ENCODE measurements at regions not wholly inside any gene's neighbourhood (a gene's known extent, or its start where the extent isn't known, plus 50 kb on each side); places are given as distances from the start of the nearest gene placed in this dataset.
"Not testable (repeated sequence)": the region's sequence is repeated elsewhere in the genome, so short reads cannot be mapped to it uniquely, and the experiment has no call there.

DNA sequence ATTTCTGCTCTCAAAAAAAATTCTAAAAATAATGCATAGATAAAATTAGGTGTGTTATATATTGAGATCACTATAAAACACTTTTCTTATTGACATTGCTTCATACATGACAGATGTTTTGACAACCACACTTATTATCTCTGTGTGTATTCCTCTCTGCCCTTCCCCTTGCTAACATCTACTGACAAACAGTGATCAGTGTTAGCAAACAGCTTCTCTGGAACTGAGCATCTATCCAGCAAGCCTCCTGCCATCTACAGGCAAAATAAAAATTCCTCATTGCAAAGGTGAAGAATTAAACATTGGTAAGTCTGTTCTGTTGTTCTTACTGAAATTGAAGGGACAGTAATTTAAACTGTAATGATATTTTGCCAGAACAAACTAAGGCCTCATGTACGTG, 2153.9 kb downstream of the NCAM2 start:
- DNase-seq: no peak
- Histone ChIP-seq H3K4me3 (no peak overlapping the region), H3K36me3 (no peaks in the 10 kb centered on the region), H3K27ac (no peak overlapping the region), H3K27me3 (no peaks in the 10 kb centered on the region), H3K4me1 (no peaks in the 10 kb centered on the region), H3K9me3 (no peaks in the 10 kb centered on the region)
- no peak for TF ChIP-seq POLR2A (IDR thresholded peaks at IDR 0.05)
- TF ChIP-seq, protein P1, sequence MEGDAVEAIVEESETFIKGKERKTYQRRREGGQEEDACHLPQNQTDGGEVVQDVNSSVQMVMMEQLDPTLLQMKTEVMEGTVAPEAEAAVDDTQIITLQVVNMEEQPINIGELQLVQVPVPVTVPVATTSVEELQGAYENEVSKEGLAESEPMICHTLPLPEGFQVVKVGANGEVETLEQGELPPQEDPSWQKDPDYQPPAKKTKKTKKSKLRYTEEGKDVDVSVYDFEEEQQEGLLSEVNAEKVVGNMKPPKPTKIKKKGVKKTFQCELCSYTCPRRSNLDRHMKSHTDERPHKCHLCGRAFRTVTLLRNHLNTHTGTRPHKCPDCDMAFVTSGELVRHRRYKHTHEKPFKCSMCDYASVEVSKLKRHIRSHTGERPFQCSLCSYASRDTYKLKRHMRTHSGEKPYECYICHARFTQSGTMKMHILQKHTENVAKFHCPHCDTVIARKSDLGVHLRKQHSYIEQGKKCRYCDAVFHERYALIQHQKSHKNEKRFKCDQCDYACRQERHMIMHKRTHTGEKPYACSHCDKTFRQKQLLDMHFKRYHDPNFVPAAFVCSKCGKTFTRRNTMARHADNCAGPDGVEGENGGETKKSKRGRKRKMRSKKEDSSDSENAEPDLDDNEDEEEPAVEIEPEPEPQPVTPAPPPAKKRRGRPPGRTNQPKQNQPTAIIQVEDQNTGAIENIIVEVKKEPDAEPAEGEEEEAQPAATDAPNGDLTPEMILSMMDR (IDR thresholded peaks at IDR 0.05): no peak
- 41% methylated on average over 1 of the region's 1 CpG for WGBS (ENCODE audit: insufficient coverage, low coverage, low lambda C conversion rate, missing lambda C conversion rate)
- no peak for ATAC-seq
- intact Hi-C loops (cut with DNase I): no loop called here

- H3K27me3 ChIP-seq; H3K9me3 ChIP-seq; ATAC-seq; H3K36me3 ChIP-seq; intact Hi-C loops (cut with DNase I); H3K4me1 ChIP-seq; DNase-seq; H3K27ac ChIP-seq; H3K4me3 ChIP-seq: not testable (repeated sequence)
- 72% methylated on average over 3 of the region's 3 CpGs for WGBS (ENCODE audit: insufficient coverage, low coverage, low lambda C conversion rate, missing lambda C conversion rate)
Measured at GRCh38 chr21:23153842-23154241, 2155.6 kb downstream of the NCAM2 start.

DNA sequence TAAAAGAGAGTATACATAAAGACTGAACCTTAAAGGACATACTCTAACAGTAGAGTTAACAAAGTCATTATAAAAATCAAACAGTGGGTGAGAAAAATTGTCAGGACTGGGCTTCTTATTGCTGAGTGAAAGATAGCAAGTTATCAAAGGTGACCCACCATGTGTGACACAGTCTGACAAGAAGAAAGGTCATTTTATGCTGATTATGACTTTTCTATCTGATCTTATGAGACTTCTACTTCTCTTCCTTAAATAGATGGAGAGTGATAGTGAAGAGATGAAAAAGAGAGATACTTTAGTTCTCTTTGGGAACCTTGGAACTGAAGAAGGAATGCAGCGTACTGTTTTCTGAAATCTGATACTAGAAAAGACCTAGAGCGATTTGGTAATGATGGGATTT, 2157.1 kb downstream of the NCAM2 start:
- intact Hi-C loops (cut with DNase I): no loop called here
- Histone ChIP-seq H3K9me3 (no peaks in the 10 kb centered on the region), H3K4me3 (no peak overlapping the region), H3K27ac (no peak overlapping the region), H3K27me3 (no peaks in the 10 kb centered on the region), H3K36me3 (no peaks in the 10 kb centered on the region), H3K4me1 (no peaks in the 10 kb centered on the region)
- WGBS (ENCODE audit: insufficient coverage, low coverage, low lambda C conversion rate, missing lambda C conversion rate): 55% methylated on average over 2 of the region's 2 CpGs
- ATAC-seq: no peak
- no peak for DNase-seq
- no peak for TF ChIP-seq POLR2A (IDR thresholded peaks at IDR 0.05)
- TF ChIP-seq, protein P1 (IDR thresholded peaks at IDR 0.05): no peak

- ATAC-seq: no peak
- H3K4me1 ChIP-seq: no peaks in the 10 kb centered on the region
- no peak overlapping the region for H3K4me3 ChIP-seq
- intact Hi-C loops (cut with DNase I): no loop called here
- H3K27me3 ChIP-seq: no peaks in the 10 kb centered on the region
- H3K36me3 ChIP-seq: no peaks in the 10 kb centered on the region
- WGBS (ENCODE audit: insufficient coverage, low coverage, low lambda C conversion rate, missing lambda C conversion rate): 27% methylated on average over 1 of the region's 1 CpG
- DNase-seq: no peak
- no peak overlapping the region for H3K27ac ChIP-seq
- H3K9me3 ChIP-seq: no peaks in the 10 kb centered on the region
- TF ChIP-seq, protein P1 (IDR thresholded peaks at IDR 0.05): no peak
- TF ChIP-seq POLR2A (IDR thresholded peaks at IDR 0.05): no peak
Measured at GRCh38 chr21:23160914-23161313, 2162.7 kb downstream of the NCAM2 start.

DNA sequence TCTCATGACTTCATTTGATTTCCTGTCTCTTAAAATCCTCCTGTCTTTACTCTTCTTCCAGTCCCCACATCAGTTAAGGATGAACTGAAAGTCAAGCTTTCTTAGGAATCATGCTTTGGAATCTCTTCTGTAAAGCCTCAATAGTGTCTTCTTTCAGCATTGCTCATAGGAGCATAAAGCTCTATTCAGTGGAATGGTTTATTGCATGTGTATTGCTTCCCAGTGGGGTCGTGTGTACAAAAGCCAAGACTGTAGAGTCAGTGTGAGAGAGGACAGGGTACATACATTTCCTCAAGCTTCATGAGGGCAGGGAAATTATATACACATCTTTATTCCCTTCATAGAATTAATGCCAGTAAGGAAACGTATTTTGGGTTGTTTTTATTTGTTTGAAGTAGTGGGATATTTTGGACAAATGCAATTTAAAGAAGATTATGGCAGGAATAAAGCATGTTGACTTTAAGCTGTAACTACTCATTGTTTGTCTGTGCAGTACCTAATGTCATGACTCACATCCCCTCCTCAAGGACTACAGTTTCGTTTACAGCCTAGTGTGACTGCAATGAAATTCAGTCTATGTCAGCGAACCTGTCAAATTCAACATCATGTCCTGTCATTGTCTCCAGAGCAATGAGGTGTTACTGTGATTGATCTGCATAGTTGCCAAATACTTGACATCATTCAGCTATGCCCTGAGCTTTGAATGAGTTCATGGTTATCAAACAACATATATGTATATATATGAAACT, 2164.2 kb downstream of the NCAM2 start:
- no peaks in the 10 kb centered on the region for H3K27me3 ChIP-seq
- 23% methylated on average over 4 of the region's 4 CpGs for WGBS (ENCODE audit: insufficient coverage, low coverage, low lambda C conversion rate, missing lambda C conversion rate)
- intact Hi-C loops (cut with DNase I): no loop called here
- no peak for DNase-seq
- ATAC-seq: peak in 2 of 4 donors; percentile 19 to 59
- H3K36me3 ChIP-seq: no peaks in the 10 kb centered on the region
- TF ChIP-seq POLR2A (IDR thresholded peaks at IDR 0.05): no peak
- TF ChIP-seq, protein P1 (IDR thresholded peaks at IDR 0.05): no peak
- H3K4me1 ChIP-seq: no peaks in the 10 kb centered on the region
- H3K4me3 ChIP-seq: no peak overlapping the region
- no peak overlapping the region for H3K27ac ChIP-seq
- H3K9me3 ChIP-seq: no peaks in the 10 kb centered on the region

Small RNAs in the stretch of these regions (microRNA-seq; reads per million reads assigned to microRNA genes)
- 0 reads per million in 2 donors for gene MIR6130

Small RNAs in the stretch of these regions (small RNA-seq; reads per million reads assigned to genes)
- gene MIR6130: 0 reads per million in 2 experiments
- 0 reads per million in 2 experiments for gene RNU4-45P

Measured in right lobe of liver (tissue), 6 donors.